ENCODE measurements at regions not wholly inside any gene's neighbourhood (a gene's known extent, or its start where the extent isn't known, plus 50 kb on each side); places are given as distances from the start of the nearest gene placed in this dataset.
A peak's percentile ranks its signal among the peaks of the same experiment; 100 is the strongest.

GRCh38 chr11:111444040-111444439 is 65.0 kb upstream of the POU2AF1 start:
- H3K36me3 ChIP-seq (ENCODE audit: control insufficient read depth in 1 of 2, insufficient read depth in 2 of 2, low read length in 2 of 2): no peaks in the 10 kb centered on the region
- H3K27ac ChIP-seq (ENCODE audit: low read length): no peak overlapping the region
- no peaks in the 10 kb centered on the region for H3K9me3 ChIP-seq (ENCODE audit: control insufficient read depth in 1 of 2, low read length in 2 of 2)
- H3K27me3 ChIP-seq (ENCODE audit: low read depth, low read length): no peaks in the 10 kb centered on the region
- H3K4me1 ChIP-seq (ENCODE audit: control insufficient read depth in 1 of 2, insufficient read depth in 2 of 2, low read length in 2 of 2): peaks cover 0 to 3% of the 10 kb centered on the region in 2 donors
- no peak overlapping the region for H3K4me3 ChIP-seq (ENCODE audit: low read depth in 1 of 2, low read length in 2 of 2)

- no peak overlapping the region for H3K4me3 ChIP-seq (ENCODE audit: low read depth in 1 of 2, low read length in 2 of 2)
- H3K9me3 ChIP-seq (ENCODE audit: control insufficient read depth in 1 of 2, low read length in 2 of 2): no peaks in the 10 kb centered on the region
- H3K27me3 ChIP-seq (ENCODE audit: low read depth, low read length): no peaks in the 10 kb centered on the region
- H3K4me1 ChIP-seq (ENCODE audit: control insufficient read depth in 1 of 2, insufficient read depth in 2 of 2, low read length in 2 of 2): peaks cover 0 to 3% of the 10 kb centered on the region in 2 donors
- H3K27ac ChIP-seq (ENCODE audit: low read length): no peak overlapping the region
- H3K36me3 ChIP-seq (ENCODE audit: control insufficient read depth in 1 of 2, insufficient read depth in 2 of 2, low read length in 2 of 2): no peaks in the 10 kb centered on the region
These were observed 64.6 kb upstream of the POU2AF1 start for GRCh38 chr11:111443640-111444039.

GRCh38 chr11:111443032-111443431 is 64.0 kb upstream of the POU2AF1 start:
- Histone ChIP-seq H3K4me3 (ENCODE audit: low read depth in 1 of 2, low read length in 2 of 2) (no peak overlapping the region), H3K4me1 (ENCODE audit: control insufficient read depth in 1 of 2, insufficient read depth in 2 of 2, low read length in 2 of 2) (peaks cover 0 to 5% of the 10 kb centered on the region in 2 donors), H3K36me3 (ENCODE audit: control insufficient read depth in 1 of 2, insufficient read depth in 2 of 2, low read length in 2 of 2) (no peaks in the 10 kb centered on the region), H3K27ac (ENCODE audit: low read length) (no peak overlapping the region), H3K9me3 (ENCODE audit: control insufficient read depth in 1 of 2, low read length in 2 of 2) (no peaks in the 10 kb centered on the region), H3K27me3 (ENCODE audit: low read depth, low read length) (no peaks in the 10 kb centered on the region)

- H3K9me3 ChIP-seq (ENCODE audit: control insufficient read depth in 1 of 2, low read length in 2 of 2): no peaks in the 10 kb centered on the region
- H3K27ac ChIP-seq (ENCODE audit: low read length): no peak overlapping the region
- no peak overlapping the region for H3K4me3 ChIP-seq (ENCODE audit: low read depth in 1 of 2, low read length in 2 of 2)
- peaks cover 0 to 21% of the 10 kb centered on the region in 2 donors for H3K4me1 ChIP-seq (ENCODE audit: control insufficient read depth in 1 of 2, insufficient read depth in 2 of 2, low read length in 2 of 2)
- no peaks in the 10 kb centered on the region for H3K36me3 ChIP-seq (ENCODE audit: control insufficient read depth in 1 of 2, insufficient read depth in 2 of 2, low read length in 2 of 2)
- H3K27me3 ChIP-seq (ENCODE audit: low read depth, low read length): no peaks in the 10 kb centered on the region
These were observed 62.4 kb upstream of the POU2AF1 start for GRCh38 chr11:111441443-111441842.

DNA sequence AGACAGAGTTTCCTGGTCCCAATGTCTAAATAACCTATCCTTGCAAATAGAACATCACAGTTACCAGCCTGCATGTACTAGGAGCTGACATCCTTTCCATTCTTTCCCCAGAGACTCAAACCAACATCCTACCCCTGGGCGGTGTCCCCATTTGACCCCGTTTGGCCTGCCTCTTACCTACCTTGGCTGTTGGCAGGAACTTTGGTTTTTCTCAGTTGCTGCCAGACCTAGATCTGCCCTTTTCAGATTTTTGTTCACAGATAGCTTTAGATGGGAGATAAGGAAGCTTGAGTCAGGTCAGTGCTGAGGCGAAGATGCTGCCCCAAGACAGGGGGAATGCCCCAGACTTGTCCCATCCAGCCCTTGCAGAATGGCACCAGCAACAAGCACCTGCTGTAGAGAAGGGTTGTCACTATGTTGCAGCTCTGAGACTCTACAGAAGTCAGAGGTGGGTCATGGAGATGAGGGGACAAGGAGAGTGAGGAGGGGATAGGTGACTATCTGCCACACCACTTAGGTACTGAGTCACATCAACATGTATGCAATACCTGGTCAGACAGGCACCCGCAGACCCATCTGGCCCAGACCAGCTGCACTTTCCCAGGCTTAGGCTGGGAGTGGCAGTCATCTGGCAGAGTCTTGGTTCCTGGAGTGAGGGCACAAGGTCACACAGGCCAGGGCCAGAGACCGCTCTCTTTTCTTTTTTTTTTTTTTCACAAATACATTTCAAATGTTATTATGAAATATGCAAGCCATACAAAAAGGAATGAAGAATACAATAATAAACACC is 61.5 kb upstream of the POU2AF1 start:
- Histone ChIP-seq H3K27ac (ENCODE audit: low read length) (peak overlapping the region; percentile 10), H3K27me3 (ENCODE audit: low read depth, low read length) (no peaks in the 10 kb centered on the region), H3K36me3 (ENCODE audit: control insufficient read depth in 1 of 2, insufficient read depth in 2 of 2, low read length in 2 of 2) (no peaks in the 10 kb centered on the region), H3K9me3 (ENCODE audit: control insufficient read depth in 1 of 2, low read length in 2 of 2) (no peaks in the 10 kb centered on the region), H3K4me1 (ENCODE audit: control insufficient read depth in 1 of 2, insufficient read depth in 2 of 2, low read length in 2 of 2) (peaks cover 0 to 21% of the 10 kb centered on the region in 2 donors), H3K4me3 (ENCODE audit: low read depth in 1 of 2, low read length in 2 of 2) (no peak overlapping the region)

DNA sequence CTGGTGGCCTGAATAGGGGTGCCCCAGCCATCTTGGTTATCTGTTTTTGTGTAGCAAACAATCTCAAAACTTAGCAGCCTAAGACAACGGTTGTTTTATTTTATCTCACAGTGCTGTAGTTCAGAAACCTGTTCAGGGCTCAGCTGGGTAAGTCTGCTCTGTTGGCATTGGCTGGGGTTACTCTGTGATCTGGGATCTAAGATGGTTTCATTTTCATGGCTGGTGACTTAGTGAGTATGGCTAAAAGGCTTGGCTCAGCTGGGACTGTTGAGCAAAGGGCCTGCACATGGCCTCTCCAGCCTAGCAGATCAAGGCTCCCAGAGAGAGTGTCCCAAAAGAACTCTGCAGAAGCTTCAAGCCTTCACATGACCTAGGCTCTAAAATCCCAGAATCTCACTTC is 60.8 kb upstream of the POU2AF1 start:
- no peaks in the 10 kb centered on the region for H3K27me3 ChIP-seq (ENCODE audit: low read depth, low read length)
- H3K4me3 ChIP-seq (ENCODE audit: low read depth in 1 of 2, low read length in 2 of 2): no peak overlapping the region
- no peaks in the 10 kb centered on the region for H3K9me3 ChIP-seq (ENCODE audit: control insufficient read depth in 1 of 2, low read length in 2 of 2)
- H3K36me3 ChIP-seq (ENCODE audit: control insufficient read depth in 1 of 2, insufficient read depth in 2 of 2, low read length in 2 of 2): no peaks in the 10 kb centered on the region
- H3K4me1 ChIP-seq (ENCODE audit: control insufficient read depth in 1 of 2, insufficient read depth in 2 of 2, low read length in 2 of 2): peaks cover 0 to 21% of the 10 kb centered on the region in 2 donors
- no peak overlapping the region for H3K27ac ChIP-seq (ENCODE audit: low read length)

GRCh38 chr11:111438846-111439520 is 59.9 kb upstream of the POU2AF1 start:
- no peak overlapping the region for H3K4me3 ChIP-seq (ENCODE audit: low read depth in 1 of 2, low read length in 2 of 2)
- H3K36me3 ChIP-seq (ENCODE audit: control insufficient read depth in 1 of 2, insufficient read depth in 2 of 2, low read length in 2 of 2): no peaks in the 10 kb centered on the region
- H3K4me1 ChIP-seq (ENCODE audit: control insufficient read depth in 1 of 2, insufficient read depth in 2 of 2, low read length in 2 of 2): peaks cover 0 to 21% of the 10 kb centered on the region in 2 donors
- H3K27me3 ChIP-seq (ENCODE audit: low read depth, low read length): no peaks in the 10 kb centered on the region
- no peak overlapping the region for H3K27ac ChIP-seq (ENCODE audit: low read length)
- no peaks in the 10 kb centered on the region for H3K9me3 ChIP-seq (ENCODE audit: control insufficient read depth in 1 of 2, low read length in 2 of 2)

DNA sequence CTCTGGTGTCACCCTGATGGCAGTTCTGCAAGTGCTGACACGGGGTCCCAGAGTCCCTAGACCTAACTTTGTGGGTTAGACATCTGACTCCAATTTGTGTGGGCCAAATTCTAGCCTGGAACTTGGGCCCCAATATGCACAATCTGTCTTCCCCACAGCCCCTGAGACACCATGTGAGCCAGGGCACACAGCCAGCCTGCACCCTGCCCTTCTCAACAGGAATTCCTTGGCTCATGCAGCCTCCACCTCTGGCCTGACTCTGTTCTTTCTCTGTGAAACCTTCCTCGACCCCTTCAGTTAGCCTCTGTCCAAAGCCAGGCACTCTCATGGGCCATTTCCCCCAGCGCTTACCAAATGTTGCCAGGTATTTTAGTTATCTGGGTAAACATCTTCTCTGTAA is 59.1 kb upstream of the POU2AF1 start:
- Histone ChIP-seq H3K9me3 (ENCODE audit: control insufficient read depth in 1 of 2, low read length in 2 of 2) (no peaks in the 10 kb centered on the region), H3K27me3 (ENCODE audit: low read depth, low read length) (no peaks in the 10 kb centered on the region), H3K27ac (ENCODE audit: low read length) (no peak overlapping the region), H3K36me3 (ENCODE audit: control insufficient read depth in 1 of 2, insufficient read depth in 2 of 2, low read length in 2 of 2) (no peaks in the 10 kb centered on the region), H3K4me3 (ENCODE audit: low read depth in 1 of 2, low read length in 2 of 2) (no peak overlapping the region), H3K4me1 (ENCODE audit: control insufficient read depth in 1 of 2, insufficient read depth in 2 of 2, low read length in 2 of 2) (peaks cover 0 to 21% of the 10 kb centered on the region in 2 donors)

- H3K27ac ChIP-seq (ENCODE audit: low read length): no peak overlapping the region
- H3K4me3 ChIP-seq (ENCODE audit: low read depth in 1 of 2, low read length in 2 of 2): no peak overlapping the region
- H3K9me3 ChIP-seq (ENCODE audit: control insufficient read depth in 1 of 2, low read length in 2 of 2): no peaks in the 10 kb centered on the region
- H3K36me3 ChIP-seq (ENCODE audit: control insufficient read depth in 1 of 2, insufficient read depth in 2 of 2, low read length in 2 of 2): no peaks in the 10 kb centered on the region
- no peaks in the 10 kb centered on the region for H3K27me3 ChIP-seq (ENCODE audit: low read depth, low read length)
- peaks cover 0 to 18% of the 10 kb centered on the region in 2 donors for H3K4me1 ChIP-seq (ENCODE audit: control insufficient read depth in 1 of 2, insufficient read depth in 2 of 2, low read length in 2 of 2)
These were observed 56.1 kb upstream of the POU2AF1 start for GRCh38 chr11:111435046-111435698.

GRCh38 chr11:111429066-111429506 is 50.0 kb upstream of the POU2AF1 start:
- Histone ChIP-seq H3K4me1 (ENCODE audit: control insufficient read depth in 1 of 2, insufficient read depth in 2 of 2, low read length in 2 of 2) (no peaks in the 10 kb centered on the region), H3K9me3 (ENCODE audit: control insufficient read depth in 1 of 2, low read length in 2 of 2) (no peaks in the 10 kb centered on the region), H3K4me3 (ENCODE audit: low read depth in 1 of 2, low read length in 2 of 2) (no peak overlapping the region), H3K36me3 (ENCODE audit: control insufficient read depth in 1 of 2, insufficient read depth in 2 of 2, low read length in 2 of 2) (no peaks in the 10 kb centered on the region), H3K27ac (ENCODE audit: low read length) (no peak overlapping the region), H3K27me3 (ENCODE audit: low read depth, low read length) (no peaks in the 10 kb centered on the region)
